ENCODE measurements at regions not wholly inside any gene's neighbourhood (a gene's known extent, or its start where the extent isn't known, plus 50 kb on each side); places are given as distances from the start of the nearest gene placed in this dataset.
"Not testable (repeated sequence)": the region's sequence is repeated elsewhere in the genome, so short reads cannot be mapped to it uniquely, and the experiment has no call there.

- H3K36me3 ChIP-seq (ENCODE audit: control insufficient read depth in 2 of 2, insufficient read depth in 2 of 2, low read length in 1 of 2); H3K9ac ChIP-seq (ENCODE audit: control insufficient read depth, insufficient read depth, low read length); H3K79me2 ChIP-seq (ENCODE audit: control insufficient read depth, insufficient read depth, low read length); ATAC-seq; H3K4me1 ChIP-seq (ENCODE audit: control insufficient read depth, insufficient read depth, low read length); POLR2A ChIA-PET; RAD21 ChIA-PET (ENCODE audit: unreplicated experiment); DNase-seq (ENCODE audit: low read depth, low spot score); H3K9me3 ChIP-seq (replicated peaks; ENCODE audit: control insufficient read depth, insufficient read depth, low read length); BruUV-seq (replicated peaks); FAIRE-seq; H3K4me3 ChIP-seq; H4K20me1 ChIP-seq (ENCODE audit: control insufficient read depth, insufficient read depth); intact Hi-C loops (cut with micrococcal nuclease; ENCODE audit: unreplicated experiment); CTCF ChIA-PET; H3K4me2 ChIP-seq (ENCODE audit: control insufficient read depth, insufficient read depth); in situ Hi-C loops (cut with MboI); H3K27ac ChIP-seq (ENCODE audit: control insufficient read depth, insufficient read depth); H3K27me3 ChIP-seq (replicated peaks in 1 of 2; ENCODE audit: control insufficient read depth in 2 of 2, insufficient read depth in 2 of 2, low read length in 1 of 2); H2AFZ ChIP-seq (ENCODE audit: control insufficient read depth, low read depth, low read length): not testable (repeated sequence)
- 24% methylated on average over 9 of the region's 9 CpGs for WGBS (ENCODE audit: insufficient coverage, insufficient replicate concordance, low lambda C conversion rate, missing lambda C conversion rate)
- SMC1A ChIA-PET (ENCODE audit: uncharacterized antibody, unreplicated experiment), result interaction anchor here (1.2 kb wide), 1 partner anchor 14 kb away, joined by 3 read pairs; no protein-coding TSS in a partner anchor
Measured at GRCh38 chr2:179314729-179315128, 50.1 kb upstream of the SESTD1 start.

Data from GM12878 (cell line).